ENCODE measurements at regions not wholly inside any gene's neighbourhood (a gene's known extent, or its start where the extent isn't known, plus 50 kb on each side); places are given as distances from the start of the nearest gene placed in this dataset.
"Not testable (repeated sequence)": the region's sequence is repeated elsewhere in the genome, so short reads cannot be mapped to it uniquely, and the experiment has no call there.

GRCh38 chr1:199029401-199029800, 390.6 kb downstream of the PTPRC start:
- no peak for DNase-seq (ENCODE audit: low spot score)

GRCh38 chr1:199029855-199030254, 391.0 kb downstream of the PTPRC start:
- no peak for TF ChIP-seq CTCF (IDR thresholded peaks at IDR 0.05; ENCODE audit: extremely low read depth, insufficient read depth, missing control alignments)
- no peak for DNase-seq (ENCODE audit: low spot score)
- in situ Hi-C loops (cut with MboI; ENCODE audit: low pct_unique_long_range_greater_than_20kb, low sequenced_read_pairs, unreplicated experiment) = no loop called here

More at GRCh38 chr1:199029401-199029800, 390.6 kb downstream of the PTPRC start:
- in situ Hi-C loops (cut with MboI; ENCODE audit: low pct_unique_long_range_greater_than_20kb, low sequenced_read_pairs, unreplicated experiment) = no loop called here
- no peak for TF ChIP-seq CTCF (IDR thresholded peaks at IDR 0.05; ENCODE audit: extremely low read depth, insufficient read depth, missing control alignments)

- in situ Hi-C loops (cut with MboI; ENCODE audit: low pct_unique_long_range_greater_than_20kb, low sequenced_read_pairs, unreplicated experiment); DNase-seq (ENCODE audit: low spot score): not testable (repeated sequence)
These were observed 391.7 kb downstream of the PTPRC start for GRCh38 chr1:199030541-199030940.

- in situ Hi-C loops (cut with MboI; ENCODE audit: low pct_unique_long_range_greater_than_20kb, low sequenced_read_pairs, unreplicated experiment); DNase-seq (ENCODE audit: low spot score): not testable (repeated sequence)
These were observed 392.3 kb downstream of the PTPRC start for GRCh38 chr1:199031170-199031569.

- DNase-seq (ENCODE audit: low spot score); in situ Hi-C loops (cut with MboI; ENCODE audit: low pct_unique_long_range_greater_than_20kb, low sequenced_read_pairs, unreplicated experiment): not testable (repeated sequence)
These were observed 393.6 kb downstream of the PTPRC start for GRCh38 chr1:199032479-199032878.

GRCh38 chr1:199033661-199034060, 394.8 kb downstream of the PTPRC start:
- in situ Hi-C loops (cut with MboI; ENCODE audit: low pct_unique_long_range_greater_than_20kb, low sequenced_read_pairs, unreplicated experiment) = no loop called here
- no peak for DNase-seq (ENCODE audit: low spot score)
- no peak for TF ChIP-seq CTCF (IDR thresholded peaks at IDR 0.05; ENCODE audit: extremely low read depth, insufficient read depth, missing control alignments)

GRCh38 chr1:199038156-199038555, 399.3 kb downstream of the PTPRC start:
- no peak for DNase-seq (ENCODE audit: low spot score)
- in situ Hi-C loops (cut with MboI; ENCODE audit: low pct_unique_long_range_greater_than_20kb, low sequenced_read_pairs, unreplicated experiment) = no loop called here
- TF ChIP-seq CTCF (IDR thresholded peaks at IDR 0.05; ENCODE audit: extremely low read depth, insufficient read depth, missing control alignments) = no peak

- DNase-seq (ENCODE audit: low spot score) = no peak
- no peak for TF ChIP-seq CTCF (IDR thresholded peaks at IDR 0.05; ENCODE audit: extremely low read depth, insufficient read depth, missing control alignments)
- in situ Hi-C loops (cut with MboI; ENCODE audit: low pct_unique_long_range_greater_than_20kb, low sequenced_read_pairs, unreplicated experiment) = no loop called here
These were observed 401.5 kb downstream of the PTPRC start for GRCh38 chr1:199040076-199040905.

All from GM13977 (cell line).